ENCODE measurements at regions not wholly inside any gene's neighbourhood (a gene's known extent, or its start where the extent isn't known, plus 50 kb on each side); places are given as distances from the start of the nearest gene placed in this dataset.

GRCh38 chr1:30188999-30189398 is 534.4 kb downstream of the MATN1 start:
- DNase-seq (ENCODE audit: low read depth), result no peak
- TF ChIP-seq CTCF (IDR thresholded peaks at IDR 0.05; ENCODE audit: low read depth, low read length), result no peak
- TF ChIP-seq MYC (IDR thresholded peaks at IDR 0.05; ENCODE audit: low read depth, low read length), result no peak
- TF ChIP-seq MAX (IDR thresholded peaks at IDR 0.05; ENCODE audit: low read depth, low read length), result no peak
- no peak for TF ChIP-seq POLR2A (IDR thresholded peaks at IDR 0.05; ENCODE audit: extremely low read depth, insufficient read length)
- no peak overlapping the region for H3K4me3 ChIP-seq (ENCODE audit: low read depth, low read length)

GRCh38 chr1:30188329-30188728 is 535.1 kb downstream of the MATN1 start:
- TF ChIP-seq POLR2A (IDR thresholded peaks at IDR 0.05; ENCODE audit: extremely low read depth, insufficient read length) (no peak), MAX (IDR thresholded peaks at IDR 0.05; ENCODE audit: low read depth, low read length) (no peak), CTCF (IDR thresholded peaks at IDR 0.05; ENCODE audit: low read depth, low read length) (no peak), MYC (IDR thresholded peaks at IDR 0.05; ENCODE audit: low read depth, low read length) (no peak)
- DNase-seq (ENCODE audit: low read depth), result no peak
- no peak overlapping the region for H3K4me3 ChIP-seq (ENCODE audit: low read depth, low read length)

- no peak for DNase-seq (ENCODE audit: low read depth)
- H3K4me3 ChIP-seq (ENCODE audit: low read depth, low read length), result no peak overlapping the region
- TF ChIP-seq MAX (IDR thresholded peaks at IDR 0.05; ENCODE audit: low read depth, low read length) (no peak), MYC (IDR thresholded peaks at IDR 0.05; ENCODE audit: low read depth, low read length) (no peak), CTCF (IDR thresholded peaks at IDR 0.05; ENCODE audit: low read depth, low read length) (no peak), POLR2A (IDR thresholded peaks at IDR 0.05; ENCODE audit: extremely low read depth, insufficient read length) (no peak)
These were observed 535.9 kb downstream of the MATN1 start for GRCh38 chr1:30187413-30188023.

GRCh38 chr1:30186586-30186985 is 536.8 kb downstream of the MATN1 start:
- TF ChIP-seq POLR2A (IDR thresholded peaks at IDR 0.05; ENCODE audit: extremely low read depth, insufficient read length) (no peak), MYC (IDR thresholded peaks at IDR 0.05; ENCODE audit: low read depth, low read length) (no peak), CTCF (IDR thresholded peaks at IDR 0.05; ENCODE audit: low read depth, low read length) (no peak), MAX (IDR thresholded peaks at IDR 0.05; ENCODE audit: low read depth, low read length) (no peak)
- H3K4me3 ChIP-seq (ENCODE audit: low read depth, low read length), result no peak overlapping the region
- no peak for DNase-seq (ENCODE audit: low read depth)

- no peak overlapping the region for H3K4me3 ChIP-seq (ENCODE audit: low read depth, low read length)
- no peak for DNase-seq (ENCODE audit: low read depth)
- TF ChIP-seq CTCF (IDR thresholded peaks at IDR 0.05; ENCODE audit: low read depth, low read length) (no peak), POLR2A (IDR thresholded peaks at IDR 0.05; ENCODE audit: extremely low read depth, insufficient read length) (no peak), MYC (IDR thresholded peaks at IDR 0.05; ENCODE audit: low read depth, low read length) (no peak), MAX (IDR thresholded peaks at IDR 0.05; ENCODE audit: low read depth, low read length) (no peak)
These were observed 537.6 kb downstream of the MATN1 start for GRCh38 chr1:30185809-30186208.

Data from NB4 (cell line).